H9 (cell line): ENCODE measurements at regions not wholly inside any gene's neighbourhood (a gene's known extent, or its start where the extent isn't known, plus 50 kb on each side); places are given as distances from the start of the nearest gene placed in this dataset.

ENCODE experiments used
- DNase-seq: peaks from one replicate; pipeline ENCODE4 v3.0.0-alpha.2; 2017
- H2AFZ ChIP-seq: one replicate; pipeline ENCODE4 v1.6.1; 2013; ENCODE audit warnings: mild to moderate bottlenecking, low read length, control low read depth, moderate library complexity
- H2AK5ac ChIP-seq: 2 replicates; pipeline ENCODE4 v1.6.1; 2013; ENCODE audit warnings: low read length, control low read depth, mixed read lengths; ENCODE audit not compliant: insufficient read length
- H2BK120ac ChIP-seq: one replicate; pipeline ENCODE4 v1.6.1; 2013; ENCODE audit warnings: low read depth, mild to moderate bottlenecking, low read length, control low read depth, inconsistent platforms; ENCODE audit not compliant: poor library complexity, severe bottlenecking
- H2BK12ac ChIP-seq: 2 replicates; pipeline ENCODE4 v1.6.1; 2013; ENCODE audit warnings: low read length, control low read depth, mixed read lengths, low read depth; ENCODE audit not compliant: insufficient read length
- H2BK15ac ChIP-seq: 2 replicates; pipeline ENCODE4 v1.6.1; 2013; ENCODE audit warnings: low read depth, low read length, control low read depth
- H2BK20ac ChIP-seq: one replicate; pipeline ENCODE4 v1.6.1; 2013; ENCODE audit warnings: low read depth, mild to moderate bottlenecking, low read length, control low read depth, inconsistent platforms; ENCODE audit not compliant: poor library complexity, severe bottlenecking
- H2BK5ac ChIP-seq: 2 replicates; pipeline ENCODE4 v1.6.1; 2013; ENCODE audit warnings: low read length, control low read depth, mixed read lengths; ENCODE audit not compliant: insufficient read length
- H3K14ac ChIP-seq: 2 replicates; pipeline ENCODE4 v1.6.1; 2013; ENCODE audit warnings: low read length, control low read depth; ENCODE audit not compliant: insufficient read depth
- H3K18ac ChIP-seq: 2 replicates; pipeline ENCODE4 v1.6.1; 2013; ENCODE audit warnings: low read depth, mild to moderate bottlenecking, mixed read lengths, low read length, control low read depth; ENCODE audit not compliant: insufficient read length
- H3K23ac ChIP-seq: 2 replicates; pipeline ENCODE4 v1.6.1; 2013; ENCODE audit warnings: low read length, control low read depth, mixed read lengths, low read depth; ENCODE audit not compliant: insufficient read length
- H3K23me2 ChIP-seq: 2 replicates; pipeline ENCODE4 v1.6.1; 2013; ENCODE audit warnings: low read depth, mild to moderate bottlenecking, mixed read lengths, low read length, control low read depth; ENCODE audit not compliant: insufficient read length, poor library complexity, severe bottlenecking
- H3K27ac ChIP-seq: 2 replicates; pipeline ENCODE4 v1.5.1; 2013; ENCODE audit warnings: low read length, control low read depth, mixed read lengths, low read depth; ENCODE audit not compliant: insufficient read length
- H3K27me3 ChIP-seq: 2 replicates; pipeline ENCODE4 v1.6.1; 2013; ENCODE audit warnings: low read length, control low read depth, inconsistent platforms; ENCODE audit not compliant: insufficient read depth
- H3K4ac ChIP-seq: 2 replicates; pipeline ENCODE4 v1.6.1; 2013; ENCODE audit warnings: low read depth, mild to moderate bottlenecking, control low read depth, inconsistent platforms, low read length, moderate library complexity
- H3K4me1 ChIP-seq: 2 replicates; pipeline ENCODE4 v1.6.1; 2013; ENCODE audit warnings: low read length, control low read depth, inconsistent platforms; ENCODE audit not compliant: insufficient read depth
- H3K4me2 ChIP-seq: 2 replicates; pipeline ENCODE4 v1.6.1; 2013; ENCODE audit warnings: low read length, control low read depth, mixed read lengths; ENCODE audit not compliant: insufficient read length, insufficient read depth
- H3K56ac ChIP-seq: 2 replicates; pipeline ENCODE4 v1.6.1; 2013; ENCODE audit warnings: low read depth, mild to moderate bottlenecking, mixed read lengths, low read length, control low read depth; ENCODE audit not compliant: insufficient read length
- H3K79me1 ChIP-seq: 2 replicates; pipeline ENCODE4 v1.6.1; 2013; ENCODE audit warnings: low read depth, mild to moderate bottlenecking, moderate library complexity, low read length, control low read depth, inconsistent platforms; ENCODE audit not compliant: insufficient read depth, poor library complexity, severe bottlenecking
- H3K79me2 ChIP-seq: 2 replicates; pipeline ENCODE4 v1.6.1; 2013; ENCODE audit warnings: low read length, control low read depth, inconsistent platforms; ENCODE audit not compliant: insufficient read depth
- H3K9ac ChIP-seq: 2 replicates; pipeline ENCODE4 v1.6.1; 2013; ENCODE audit warnings: low read length, control low read depth, mixed read lengths; ENCODE audit not compliant: insufficient read length; ENCODE audit errors: extremely low read depth
- H3K9me3 ChIP-seq: one replicate; pipeline ENCODE4 v1.6.1; 2013; ENCODE audit warnings: low read depth, low read length, inconsistent platforms; ENCODE audit not compliant: control insufficient read depth
- H3T11ph ChIP-seq: one replicate; pipeline ENCODE4 v1.6.1; 2013; ENCODE audit warnings: mild to moderate bottlenecking, low read length, control low read depth, inconsistent platforms
- H4K20me1 ChIP-seq: one replicate; pipeline ENCODE4 v1.6.1; 2013; ENCODE audit not compliant: control insufficient read depth, insufficient read length, insufficient read depth
- H4K5ac ChIP-seq: 2 replicates; pipeline ENCODE4 v1.6.1; 2013; ENCODE audit warnings: low read depth, mild to moderate bottlenecking, mixed read lengths, low read length, control low read depth; ENCODE audit not compliant: insufficient read length
- H4K8ac ChIP-seq: replicated peaks from 2 replicates; pipeline ENCODE4 v1.6.1; 2013; ENCODE audit warnings: low read length, control low read depth, mixed read lengths, low read depth; ENCODE audit not compliant: insufficient read length
- H4K91ac ChIP-seq: 2 replicates; pipeline ENCODE4 v1.6.1; 2013; ENCODE audit warnings: low read depth, mild to moderate bottlenecking, moderate library complexity, mixed read lengths, low read length, control low read depth; ENCODE audit not compliant: insufficient read length
- H3K27ac Mint-ChIP-seq, 3 experiments: 2 replicates in 2 of 3; 3 replicates in 1 of 3; pipeline ENCODE4 v1.8.0; 2020 to 2021; ENCODE audit warnings: mixed read lengths in 3 of 3, mild to moderate bottlenecking in 1 of 3, moderate library complexity in 1 of 3
- H3K27me3 Mint-ChIP-seq: 2 replicates; pipeline ENCODE4 v1.8.0; 2021; ENCODE audit warnings: low read depth, mild to moderate bottlenecking, moderate library complexity, mixed read lengths
- H3K36me3 Mint-ChIP-seq, 3 experiments: 2 replicates in 2 of 3; 3 replicates in 1 of 3; pipeline ENCODE4 v1.8.0; 2020 to 2021; ENCODE audit warnings: low read depth in 3 of 3, mixed read lengths in 3 of 3; ENCODE audit not compliant: insufficient read depth in 1 of 3
- H3K4me1 Mint-ChIP-seq, 2 experiments: 2 replicates each; pipeline ENCODE4 v1.8.0; 2020; ENCODE audit warnings: mixed read lengths in 2 of 2
- H3K4me3 Mint-ChIP-seq, 2 experiments: 2 replicates in 1 of 2; 3 replicates in 1 of 2; pipeline ENCODE4 v1.8.0; 2020 to 2021; ENCODE audit warnings: mild to moderate bottlenecking in 2 of 2, mixed read lengths in 2 of 2, moderate library complexity in 1 of 2
- H3K9me3 Mint-ChIP-seq, 2 experiments: 2 replicates in 1 of 2; 3 replicates in 1 of 2; pipeline ENCODE4 v1.8.0; 2020; ENCODE audit warnings: mild to moderate bottlenecking in 2 of 2, mixed read lengths in 2 of 2, moderate library complexity in 1 of 2
- TF ChIP-seq, protein P1 (sequence below): fragments of 200-600 bp; sonication (generic); conservative IDR thresholded peaks from 3 replicates; pipeline ENCODE4 v1.8.0; 2021; ENCODE audit warnings: antibody characterized with exemption, mild to moderate bottlenecking

DNA sequence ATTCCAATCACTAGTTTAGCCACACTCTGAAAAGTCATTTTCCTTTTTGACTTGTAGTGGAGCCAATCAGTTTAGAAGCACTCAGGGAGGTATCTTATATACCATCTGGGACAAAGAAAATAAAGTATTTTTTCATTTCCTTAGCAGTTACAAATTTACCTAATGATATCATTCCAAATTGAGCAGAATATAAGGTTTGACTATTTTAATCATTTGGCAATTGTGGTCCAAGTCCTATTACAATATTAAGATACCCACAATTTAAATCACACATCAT is 170.6 kb downstream of the LTN1 start:
- no peaks in the 10 kb centered on the region for H3K4me1 Mint-ChIP-seq
- TF ChIP-seq, protein P1, sequence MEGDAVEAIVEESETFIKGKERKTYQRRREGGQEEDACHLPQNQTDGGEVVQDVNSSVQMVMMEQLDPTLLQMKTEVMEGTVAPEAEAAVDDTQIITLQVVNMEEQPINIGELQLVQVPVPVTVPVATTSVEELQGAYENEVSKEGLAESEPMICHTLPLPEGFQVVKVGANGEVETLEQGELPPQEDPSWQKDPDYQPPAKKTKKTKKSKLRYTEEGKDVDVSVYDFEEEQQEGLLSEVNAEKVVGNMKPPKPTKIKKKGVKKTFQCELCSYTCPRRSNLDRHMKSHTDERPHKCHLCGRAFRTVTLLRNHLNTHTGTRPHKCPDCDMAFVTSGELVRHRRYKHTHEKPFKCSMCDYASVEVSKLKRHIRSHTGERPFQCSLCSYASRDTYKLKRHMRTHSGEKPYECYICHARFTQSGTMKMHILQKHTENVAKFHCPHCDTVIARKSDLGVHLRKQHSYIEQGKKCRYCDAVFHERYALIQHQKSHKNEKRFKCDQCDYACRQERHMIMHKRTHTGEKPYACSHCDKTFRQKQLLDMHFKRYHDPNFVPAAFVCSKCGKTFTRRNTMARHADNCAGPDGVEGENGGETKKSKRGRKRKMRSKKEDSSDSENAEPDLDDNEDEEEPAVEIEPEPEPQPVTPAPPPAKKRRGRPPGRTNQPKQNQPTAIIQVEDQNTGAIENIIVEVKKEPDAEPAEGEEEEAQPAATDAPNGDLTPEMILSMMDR: no peak
- Histone ChIP-seq H3K27me3 (no peaks in the 10 kb centered on the region), H2BK120ac (no peak overlapping the region), H3K4ac (no peak overlapping the region), H3K56ac (no peak overlapping the region), H3K79me2 (no peaks in the 10 kb centered on the region), H2BK12ac (no peak overlapping the region), H2AK5ac (no peak overlapping the region), H2BK5ac (no peak overlapping the region), H3K4me1 (no peaks in the 10 kb centered on the region), H2BK15ac (no peak overlapping the region), H3K4me2 (no peak overlapping the region), H4K5ac (no peak overlapping the region), H3K14ac (no peak overlapping the region), H2AFZ (no peak overlapping the region), H3K18ac (no peak overlapping the region), H4K91ac (no peak overlapping the region), H3K23me2 (no peaks in the 10 kb centered on the region), H3K27ac (no peak overlapping the region), H3K79me1 (no peaks in the 10 kb centered on the region), H4K8ac (no peak overlapping the region), H4K20me1 (no peaks in the 10 kb centered on the region), H3K23ac (no peak overlapping the region), H3T11ph (no peak overlapping the region), H3K9ac (no peak overlapping the region), H3K9me3 (no peaks in the 10 kb centered on the region), H2BK20ac (no peak overlapping the region)
- no peak for DNase-seq
- H3K36me3 Mint-ChIP-seq: no peaks in the 10 kb centered on the region
- no peaks in the 10 kb centered on the region for H3K27me3 Mint-ChIP-seq
- H3K27ac Mint-ChIP-seq: no peak overlapping the region
- H3K9me3 Mint-ChIP-seq: no peaks in the 10 kb centered on the region
- H3K4me3 Mint-ChIP-seq: no peak overlapping the region
